GM21515 (cell line): ENCODE measurements at regions not wholly inside any gene's neighbourhood (a gene's known extent, or its start where the extent isn't known, plus 50 kb on each side); places are given as distances from the start of the nearest gene placed in this dataset.
"Not testable (repeated sequence)": the region's sequence is repeated elsewhere in the genome, so short reads cannot be mapped to it uniquely, and the experiment has no call there.

Experiments used
- ATAC-seq: cut with Tn5 transposase; IDR thresholded peaks from one replicate; pipeline ENCODE4 v1.9.1; 2021; ENCODE audit not compliant: unreplicated experiment

- ATAC-seq = no peak
Observed at GRCh38 chr3:74295479-74295878, 319.0 kb downstream of the CNTN3 start.

GRCh38 chr3:74288761-74289160 lies 325.7 kb downstream of the CNTN3 start:
- ATAC-seq = no peak

- ATAC-seq = no peak
Observed at GRCh38 chr3:74287557-74287956, 326.9 kb downstream of the CNTN3 start.

GRCh38 chr3:74282202-74282601 lies 332.3 kb downstream of the CNTN3 start:
- ATAC-seq = no peak

GRCh38 chr3:74281705-74282104 lies 332.8 kb downstream of the CNTN3 start:
- ATAC-seq = no peak

GRCh38 chr3:74273555-74274402 lies 340.7 kb downstream of the CNTN3 start:
- ATAC-seq = no peak

- ATAC-seq = no peak
Observed at GRCh38 chr3:74273091-74273490, 341.4 kb downstream of the CNTN3 start.

- ATAC-seq = no peak
Observed at GRCh38 chr3:74271541-74271940, 342.9 kb downstream of the CNTN3 start.

GRCh38 chr3:74269689-74270088 lies 344.8 kb downstream of the CNTN3 start:
- no peak for ATAC-seq

GRCh38 chr3:74268753-74269152 lies 345.7 kb downstream of the CNTN3 start:
- ATAC-seq = no peak

GRCh38 chr3:74267588-74268184 lies 346.8 kb downstream of the CNTN3 start:
- peak; percentile 59 for ATAC-seq

GRCh38 chr3:74267131-74267530 lies 347.3 kb downstream of the CNTN3 start:
- no peak for ATAC-seq

GRCh38 chr3:74265069-74265468 lies 349.4 kb downstream of the CNTN3 start:
- no peak for ATAC-seq

- no peak for ATAC-seq
Observed at GRCh38 chr3:74263031-74263430, 351.4 kb downstream of the CNTN3 start.

- no peak for ATAC-seq
Observed at GRCh38 chr3:74233091-74233490, 381.4 kb downstream of the CNTN3 start.

GRCh38 chr3:74217467-74217866 lies 397.0 kb downstream of the CNTN3 start:
- ATAC-seq = no peak

- ATAC-seq = no peak
Observed at GRCh38 chr3:74214286-74214685, 400.2 kb downstream of the CNTN3 start.

GRCh38 chr3:74210739-74211138 lies 403.7 kb downstream of the CNTN3 start:
- no peak for ATAC-seq

GRCh38 chr3:74200952-74201351 lies 413.5 kb downstream of the CNTN3 start:
- ATAC-seq = no peak

- ATAC-seq = not testable (repeated sequence)
Observed at GRCh38 chr3:74178664-74179063, 435.8 kb downstream of the CNTN3 start.

GRCh38 chr3:74173090-74173489 lies 441.4 kb downstream of the CNTN3 start:
- no peak for ATAC-seq

GRCh38 chr3:74167926-74168325 lies 446.5 kb downstream of the CNTN3 start:
- ATAC-seq = no peak

GRCh38 chr3:74165211-74165610 lies 449.2 kb downstream of the CNTN3 start:
- ATAC-seq = no peak
